GM21526 (cell line): ENCODE measurements at regions not wholly inside any gene's neighbourhood (a gene's known extent, or its start where the extent isn't known, plus 50 kb on each side); places are given as distances from the start of the nearest gene placed in this dataset.
A peak's percentile ranks its signal among the peaks of the same experiment; 100 is the strongest.

Source experiments
- ATAC-seq: cut with Tn5 transposase; IDR thresholded peaks from one replicate; pipeline ENCODE4 v1.9.1; 2021; ENCODE audit warnings: moderate library complexity; ENCODE audit not compliant: unreplicated experiment, low FRiP score

GRCh38 chr3:192068464-192069254 lies 607.7 kb downstream of the PYDC2 start:
- peak; percentile 61 for ATAC-seq

- ATAC-seq, result no peak
These were observed 617.0 kb downstream of the PYDC2 start for GRCh38 chr3:192077795-192078497.

GRCh38 chr3:192079098-192079497 lies 618.1 kb downstream of the PYDC2 start:
- ATAC-seq, result no peak

- no peak for ATAC-seq
These were observed 619.4 kb downstream of the PYDC2 start for GRCh38 chr3:192080336-192080735.

- ATAC-seq, result peak; percentile 91
These were observed 622.0 kb downstream of the PYDC2 start for GRCh38 chr3:192082730-192083660.
